Neuron (in vitro differentiated cells): ENCODE measurements at regions not wholly inside any gene's neighbourhood (a gene's known extent, or its start where the extent isn't known, plus 50 kb on each side); places are given as distances from the start of the nearest gene placed in this dataset.

Experiments used
- H2AFZ ChIP-seq: one replicate; pipeline ENCODE4 v1.6.1; 2013; ENCODE audit warnings: low read depth, mild to moderate bottlenecking, inconsistent platforms, low read length, moderate library complexity
- H3K27me3 ChIP-seq: one replicate; pipeline ENCODE4 v1.6.1; 2013; ENCODE audit warnings: low read length; ENCODE audit not compliant: insufficient read depth
- H3K36me3 ChIP-seq: one replicate; pipeline ENCODE4 v1.6.1; 2013; ENCODE audit warnings: low read length; ENCODE audit not compliant: insufficient read depth
- H3K4me1 ChIP-seq: one replicate; pipeline ENCODE4 v1.6.1; 2013; ENCODE audit warnings: low read length; ENCODE audit not compliant: insufficient read depth
- H3K4me3 ChIP-seq: 2 replicates; pipeline ENCODE4 v1.5.1; 2013; ENCODE audit warnings: mild to moderate bottlenecking, low read length, moderate library complexity
- H3K9me3 ChIP-seq: one replicate; pipeline ENCODE4 v1.6.1; 2013; ENCODE audit warnings: low read length

DNA sequence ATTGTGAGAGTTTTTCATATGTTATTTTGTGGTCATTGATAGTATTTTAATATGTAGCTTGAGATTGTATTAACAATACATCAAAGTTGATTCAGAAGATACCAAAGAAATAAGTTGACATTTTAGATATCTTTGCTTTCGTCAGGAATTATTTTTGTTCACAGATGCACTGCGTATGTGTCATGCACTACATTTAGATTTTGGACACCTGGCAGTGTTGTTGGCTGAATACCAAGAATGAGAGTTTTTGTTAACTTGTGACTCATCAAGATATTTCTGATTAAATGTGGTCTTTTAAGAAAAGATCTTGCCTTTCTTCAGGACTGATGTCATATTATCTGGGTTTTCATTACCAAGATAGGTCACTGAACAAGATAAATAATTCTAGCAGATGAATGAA is 633.4 kb downstream of the CENPC start:
- Histone ChIP-seq H3K4me3 (no peak overlapping the region), H3K36me3 (no peaks in the 10 kb centered on the region), H2AFZ (no peak overlapping the region), H3K9me3 (no peaks in the 10 kb centered on the region), H3K27me3 (no peaks in the 10 kb centered on the region), H3K4me1 (no peaks in the 10 kb centered on the region)

- H3K9me3 ChIP-seq: no peaks in the 10 kb centered on the region
- no peak overlapping the region for H3K4me3 ChIP-seq
- no peaks in the 10 kb centered on the region for H3K36me3 ChIP-seq
- no peaks in the 10 kb centered on the region for H3K4me1 ChIP-seq
- H3K27me3 ChIP-seq: no peaks in the 10 kb centered on the region
- H2AFZ ChIP-seq: no peak overlapping the region
These were observed 639.0 kb downstream of the CENPC start for GRCh38 chr4:66906314-66906713.

- Histone ChIP-seq H3K4me3 (no peak overlapping the region), H3K27me3 (no peaks in the 10 kb centered on the region), H3K36me3 (no peaks in the 10 kb centered on the region)
These were observed 645.8 kb downstream of the CENPC start for GRCh38 chr4:66899422-66900065.

GRCh38 chr4:66893807-66894206 is 651.5 kb downstream of the CENPC start:
- Histone ChIP-seq H3K36me3 (no peaks in the 10 kb centered on the region), H3K4me3 (no peak overlapping the region), H3K27me3 (no peaks in the 10 kb centered on the region)

More at GRCh38 chr4:66899422-66900065, 645.8 kb downstream of the CENPC start:
- H3K9me3 ChIP-seq: no peaks in the 10 kb centered on the region
- H3K4me1 ChIP-seq: peaks cover 5% of the 10 kb centered on the region
- H2AFZ ChIP-seq: no peak overlapping the region

GRCh38 chr4:66887061-66887460 is 658.2 kb downstream of the CENPC start:
- Histone ChIP-seq H3K36me3 (no peaks in the 10 kb centered on the region), H2AFZ (no peak overlapping the region), H3K27me3 (no peaks in the 10 kb centered on the region), H3K4me1 (no peaks in the 10 kb centered on the region), H3K4me3 (no peak overlapping the region), H3K9me3 (no peaks in the 10 kb centered on the region)

More at GRCh38 chr4:66893807-66894206, 651.5 kb downstream of the CENPC start:
- H2AFZ ChIP-seq: no peak overlapping the region
- no peaks in the 10 kb centered on the region for H3K9me3 ChIP-seq
- peaks cover 5% of the 10 kb centered on the region for H3K4me1 ChIP-seq

- H2AFZ ChIP-seq: no peak overlapping the region
- H3K36me3 ChIP-seq: no peaks in the 10 kb centered on the region
- no peaks in the 10 kb centered on the region for H3K4me1 ChIP-seq
- no peak overlapping the region for H3K4me3 ChIP-seq
- H3K9me3 ChIP-seq: no peaks in the 10 kb centered on the region
- no peaks in the 10 kb centered on the region for H3K27me3 ChIP-seq
These were observed 659.7 kb downstream of the CENPC start for GRCh38 chr4:66885501-66886165.

DNA sequence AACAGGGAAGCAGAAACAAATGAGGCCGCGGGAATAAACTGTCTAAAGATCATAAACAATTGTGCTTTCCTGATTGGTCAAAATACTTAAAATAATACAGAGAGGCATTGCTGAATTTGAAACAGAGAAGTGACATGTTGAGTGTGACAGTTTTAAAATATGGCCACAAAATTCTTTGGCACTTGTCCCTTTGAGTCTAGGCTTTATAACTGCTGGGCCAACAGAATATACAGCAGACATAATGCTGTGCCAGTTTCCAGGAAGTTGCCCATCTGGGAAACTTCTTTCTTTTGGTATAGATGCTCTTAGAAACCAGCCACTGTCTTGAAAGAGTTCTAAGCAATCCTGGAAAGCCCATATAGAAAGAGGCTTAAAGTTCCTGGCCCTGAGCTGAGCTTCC is 668.4 kb downstream of the CENPC start:
- no peak overlapping the region for H3K4me3 ChIP-seq
- H3K27me3 ChIP-seq: no peaks in the 10 kb centered on the region
- H2AFZ ChIP-seq: no peak overlapping the region
- H3K4me1 ChIP-seq: no peaks in the 10 kb centered on the region
- no peaks in the 10 kb centered on the region for H3K36me3 ChIP-seq
- H3K9me3 ChIP-seq: no peaks in the 10 kb centered on the region

GRCh38 chr4:66872661-66873060 is 672.6 kb downstream of the CENPC start:
- no peaks in the 10 kb centered on the region for H3K9me3 ChIP-seq
- no peaks in the 10 kb centered on the region for H3K36me3 ChIP-seq
- no peak overlapping the region for H2AFZ ChIP-seq
- no peaks in the 10 kb centered on the region for H3K4me1 ChIP-seq
- H3K27me3 ChIP-seq: no peaks in the 10 kb centered on the region
- no peak overlapping the region for H3K4me3 ChIP-seq

DNA sequence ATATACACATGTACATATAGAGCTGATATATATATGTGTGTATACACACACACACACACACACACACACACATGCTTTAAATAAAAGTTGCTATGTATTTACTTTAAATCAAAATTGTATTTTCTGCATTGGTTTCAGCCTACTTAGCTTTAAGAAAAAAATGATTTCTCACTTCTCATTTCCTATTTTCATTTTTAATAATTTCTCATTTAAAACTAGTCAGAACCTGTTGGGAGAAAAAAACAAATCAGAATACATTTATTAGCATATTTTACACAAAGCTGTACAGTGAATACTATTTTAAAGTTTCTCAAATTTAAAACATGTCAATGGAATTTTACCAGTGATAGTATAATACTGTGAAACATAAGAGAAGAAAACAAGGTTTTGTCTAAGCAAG is 681.8 kb downstream of the CENPC start:
- no peaks in the 10 kb centered on the region for H3K4me1 ChIP-seq
- no peak overlapping the region for H3K4me3 ChIP-seq
- H2AFZ ChIP-seq: no peak overlapping the region
- peaks cover 1% of the 10 kb centered on the region for H3K9me3 ChIP-seq
- no peaks in the 10 kb centered on the region for H3K36me3 ChIP-seq
- no peaks in the 10 kb centered on the region for H3K27me3 ChIP-seq

DNA sequence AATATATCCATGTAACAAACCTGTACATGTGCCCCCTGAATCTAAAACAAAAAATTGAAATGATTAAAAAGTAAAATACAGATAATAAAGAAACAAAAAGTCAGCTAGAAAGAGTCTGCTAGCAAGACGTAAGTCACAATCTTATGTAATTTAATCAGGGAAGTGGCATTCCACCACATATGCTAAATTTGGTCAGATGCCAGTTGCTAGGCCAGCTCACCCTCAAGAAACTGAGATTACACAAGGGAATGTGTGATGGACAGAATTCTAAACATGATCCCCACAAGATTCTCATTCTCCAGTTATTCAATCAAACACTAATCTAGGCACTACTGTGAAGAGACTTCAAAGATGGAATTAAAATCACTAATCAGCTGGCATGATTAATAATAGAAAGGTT is 689.3 kb downstream of the CENPC start:
- no peak overlapping the region for H3K4me3 ChIP-seq
- H3K27me3 ChIP-seq: no peaks in the 10 kb centered on the region
- no peaks in the 10 kb centered on the region for H3K36me3 ChIP-seq
- no peak overlapping the region for H2AFZ ChIP-seq
- H3K9me3 ChIP-seq: peaks cover 1% of the 10 kb centered on the region
- H3K4me1 ChIP-seq: no peaks in the 10 kb centered on the region

- no peaks in the 10 kb centered on the region for H3K4me1 ChIP-seq
- H3K9me3 ChIP-seq: no peaks in the 10 kb centered on the region
- no peaks in the 10 kb centered on the region for H3K36me3 ChIP-seq
- H3K27me3 ChIP-seq: no peaks in the 10 kb centered on the region
- no peak overlapping the region for H3K4me3 ChIP-seq
- H2AFZ ChIP-seq: no peak overlapping the region
These were observed 691.5 kb downstream of the CENPC start for GRCh38 chr4:66853845-66854244.

GRCh38 chr4:66852843-66853242 is 692.5 kb downstream of the CENPC start:
- no peaks in the 10 kb centered on the region for H3K4me1 ChIP-seq

DNA sequence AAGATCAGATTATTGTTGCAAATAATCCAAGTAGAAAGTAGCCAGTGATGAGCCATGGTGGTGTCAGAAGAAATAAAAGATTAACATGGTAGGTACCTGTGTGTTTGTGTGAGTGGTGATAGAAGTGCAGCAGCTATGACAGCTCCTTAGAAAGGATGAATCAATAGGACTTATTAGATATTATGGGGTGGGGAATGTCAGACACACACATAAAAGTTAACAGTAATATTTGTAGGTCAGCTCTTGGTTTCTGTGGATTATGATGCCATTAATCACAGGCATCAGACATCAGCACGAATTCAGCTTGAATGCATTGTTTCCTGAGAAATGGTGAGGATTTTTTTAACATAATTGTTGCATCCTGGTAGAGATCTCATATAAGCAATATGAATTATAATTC is 695.7 kb downstream of the CENPC start:
- no peaks in the 10 kb centered on the region for H3K27me3 ChIP-seq
- no peaks in the 10 kb centered on the region for H3K4me1 ChIP-seq
- no peaks in the 10 kb centered on the region for H3K9me3 ChIP-seq
- H2AFZ ChIP-seq: no peak overlapping the region
- no peak overlapping the region for H3K4me3 ChIP-seq
- H3K36me3 ChIP-seq: no peaks in the 10 kb centered on the region

More at GRCh38 chr4:66852843-66853242, 692.5 kb downstream of the CENPC start:
- Histone ChIP-seq H3K4me3 (no peak overlapping the region), H3K27me3 (no peaks in the 10 kb centered on the region), H2AFZ (no peak overlapping the region), H3K36me3 (no peaks in the 10 kb centered on the region), H3K9me3 (no peaks in the 10 kb centered on the region)

- no peak overlapping the region for H3K4me3 ChIP-seq
- H3K4me1 ChIP-seq: no peaks in the 10 kb centered on the region
- H3K36me3 ChIP-seq: no peaks in the 10 kb centered on the region
- H3K9me3 ChIP-seq: no peaks in the 10 kb centered on the region
- no peaks in the 10 kb centered on the region for H3K27me3 ChIP-seq
- no peak overlapping the region for H2AFZ ChIP-seq
These were observed 702.6 kb downstream of the CENPC start for GRCh38 chr4:66842724-66843088.
